ENCODE measurements at regions not wholly inside any gene's neighbourhood (a gene's known extent, or its start where the extent isn't known, plus 50 kb on each side); places are given as distances from the start of the nearest gene placed in this dataset.

DNA sequence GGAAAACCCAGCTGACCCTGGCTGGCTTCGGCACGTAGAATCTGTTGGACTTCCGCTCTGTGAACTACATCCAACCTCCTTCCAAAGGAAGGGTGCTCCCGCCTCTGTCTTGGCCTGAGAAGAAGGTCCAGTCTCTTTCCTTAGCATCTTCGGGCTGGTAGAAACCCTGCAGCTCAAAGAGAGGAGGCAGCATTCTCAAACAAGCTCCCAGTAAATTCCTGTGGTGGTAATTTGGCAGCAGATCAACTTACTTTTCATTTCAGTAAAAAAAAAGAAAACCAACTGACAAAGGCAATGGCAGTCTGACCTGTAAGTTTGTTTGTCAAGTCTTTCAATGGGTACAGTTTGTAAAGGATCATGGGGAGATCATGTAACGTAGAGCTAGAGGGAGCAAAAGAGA, 176.7 kb downstream of the MED10 start:
- TF ChIP-seq POU5F1 (IDR thresholded peaks at IDR 0.05; ENCODE audit: low read depth, low read length) = no peak
- TF ChIP-seq RAD21 (IDR thresholded peaks at IDR 0.05 in 1 of 2, conservative IDR thresholded peaks at IDR 0.05 in 1 of 2; ENCODE audit: low read depth in 2 of 2, low read length in 2 of 2) = no peak
- TF ChIP-seq EGR1 (IDR thresholded peaks at IDR 0.05; ENCODE audit: borderline replicate concordance, low read depth, low read length) = no peak
- TF ChIP-seq CBX8 (IDR thresholded peaks at IDR 0.05; ENCODE audit: borderline replicate concordance, low read depth, low read length) = no peak
- no peak for TF ChIP-seq SUZ12 (IDR thresholded peaks at IDR 0.05; ENCODE audit: low read length)
- TF ChIP-seq JUND (IDR thresholded peaks at IDR 0.05; ENCODE audit: low read length) = no peak
- TF ChIP-seq YY1 (IDR thresholded peaks at IDR 0.05; ENCODE audit: low read depth, low read length) = no peak
- no peak for TF ChIP-seq NANOG (IDR thresholded peaks at IDR 0.05; ENCODE audit: insufficient read depth, low read depth, low read length, poor library complexity, severe bottlenecking)
- TF ChIP-seq NRF1 (IDR thresholded peaks at IDR 0.05; ENCODE audit: low read depth, low read length) = no peak
- no peak for TF ChIP-seq SAP30 (IDR thresholded peaks at IDR 0.05; ENCODE audit: insufficient read depth, insufficient replicate concordance, low read length)
- TF ChIP-seq TEAD4 (IDR thresholded peaks at IDR 0.05; ENCODE audit: low read depth, low read length) = no peak
- no peak for TF ChIP-seq POLR2A (IDR thresholded peaks at IDR 0.05; ENCODE audit: control extremely low read depth in 1 of 2, low read depth in 2 of 2, low read length in 2 of 2)
- TF ChIP-seq GABPA (IDR thresholded peaks at IDR 0.05; ENCODE audit: borderline replicate concordance, insufficient read depth, low read length) = no peak
- no peaks in the 10 kb centered on the region for H3K79me1 ChIP-seq (ENCODE audit: low read depth, low read length)

More for the DNA sequence above, 176.7 kb downstream of the MED10 start:
- H4K8ac ChIP-seq (ENCODE audit: extremely low read depth, insufficient read depth, low read length) = no peak overlapping the region
- WGBS, 2 experiments (ENCODE audit: extremely low coverage in 1 of 2, insufficient coverage in 1 of 2, insufficient read length in 1 of 2, insufficient replicate concordance in 2 of 2, low coverage in 1 of 2, low lambda C conversion rate in 2 of 2, missing lambda C conversion rate in 1 of 2) = 81% methylated on average over 6 of the region's 6 CpGs; no CpG with 5 or more reads in 1 of the 2 experiments
- no peak for DNase-seq (ENCODE audit: low read depth in 1 of 2, low spot score in 2 of 2)
- H3K56ac ChIP-seq (replicated peaks; ENCODE audit: insufficient read length, low read depth, low read length) = no peak overlapping the region
- no peaks in the 10 kb centered on the region for H3K27me3 ChIP-seq (replicated peaks in 1 of 4; ENCODE audit: control insufficient read depth in 3 of 4, extremely low read depth in 1 of 4, insufficient read depth in 3 of 4, low read length in 3 of 4)
- no peak overlapping the region for H2AFZ ChIP-seq (ENCODE audit: low read length)
- no peaks in the 10 kb centered on the region for H3K79me2 ChIP-seq (ENCODE audit: control insufficient read depth in 1 of 2, insufficient read depth in 2 of 2, low read length in 2 of 2)
- H3K9me3 ChIP-seq (ENCODE audit: insufficient read depth in 2 of 2, low read depth in 1 of 2, low read length in 1 of 2) = peaks cover 3 to 4% of the 10 kb centered on the region in 2 experiments; a peak in 2 of 4 replicates
- H3K36me3 ChIP-seq (ENCODE audit: control insufficient read depth in 2 of 4, insufficient read depth in 4 of 4, low read length in 3 of 4) = no peaks in the 10 kb centered on the region
- no peak overlapping the region for H3K9ac ChIP-seq (replicated peaks in 1 of 4; ENCODE audit: extremely low read depth in 1 of 4, low read depth in 3 of 4, low read length in 3 of 4)
- no peak overlapping the region for H3K14ac ChIP-seq (ENCODE audit: insufficient read length)
- no peak overlapping the region for H2AK5ac ChIP-seq (ENCODE audit: low read depth, low read length)
- no peak overlapping the region for H3K4ac ChIP-seq (replicated peaks; ENCODE audit: insufficient read length, low read depth, low read length)
- no peak overlapping the region for H3K18ac ChIP-seq (ENCODE audit: extremely low read depth, low read length)
- H3K4me1 ChIP-seq (replicated peaks in 1 of 4; ENCODE audit: control insufficient read depth in 3 of 4, insufficient read depth in 4 of 4, low read length in 3 of 4) = peaks cover 0 to 3% (median 0%) of the 10 kb centered on the region in 4 experiments; a peak in 2 of 7 replicates
- H3K23ac ChIP-seq (ENCODE audit: insufficient read length) = no peak overlapping the region
- ChIA-PET POLR2A (ENCODE audit: partially characterized antibody) (no interaction called here), CTCF (ENCODE audit: partially characterized antibody) (interaction anchor here (1.1 kb wide), 1 partner anchor 15 kb away, joined by 4 read pairs; no protein-coding TSS in a partner anchor)
- no peak overlapping the region for H2BK15ac ChIP-seq (ENCODE audit: low read length)
- no peak overlapping the region for H2BK5ac ChIP-seq (ENCODE audit: low read depth, low read length)
- no peak overlapping the region for H2BK120ac ChIP-seq (replicated peaks; ENCODE audit: low read depth, low read length)
- no peak overlapping the region for H3K4me3 ChIP-seq (ENCODE audit: extremely low read depth in 1 of 4, insufficient read depth in 2 of 4, low read depth in 3 of 4, low read length in 4 of 4)
- H3K23me2 ChIP-seq (ENCODE audit: low read depth, low read length) = no peaks in the 10 kb centered on the region
- H4K5ac ChIP-seq (ENCODE audit: insufficient read length, low read depth, low read length) = no peak overlapping the region
- no peak for FAIRE-seq
- no peak overlapping the region for H2BK20ac ChIP-seq (ENCODE audit: low read length)
- H4K20me1 ChIP-seq (replicated peaks in 1 of 2; ENCODE audit: control insufficient read depth in 1 of 2, insufficient read depth in 2 of 2, low read length in 2 of 2) = no peaks in the 10 kb centered on the region
- no peak overlapping the region for H2BK12ac ChIP-seq (ENCODE audit: low read depth, low read length)
- no peak overlapping the region for H3K27ac ChIP-seq (ENCODE audit: low read depth, low read length)
- no peak overlapping the region for H4K91ac ChIP-seq (replicated peaks; ENCODE audit: insufficient read length, low read length)
- H3K4me2 ChIP-seq (ENCODE audit: insufficient read depth in 1 of 2, low read depth in 2 of 2, low read length in 2 of 2) = no peak overlapping the region

Measured in H1 (cell line).